HepG2 (cell line): ENCODE measurements at regions not wholly inside any gene's neighbourhood (a gene's known extent, or its start where the extent isn't known, plus 50 kb on each side); places are given as distances from the start of the nearest gene placed in this dataset.
"Not testable (repeated sequence)": the region's sequence is repeated elsewhere in the genome, so short reads cannot be mapped to it uniquely, and the experiment has no call there.

Experiments
- CTCF ChIP-seq: sonication (generic); formaldehyde crosslinking; IDR thresholded peaks from 2 replicates; pipeline ENCODE4 v1.5.0; 2020; ENCODE audit warnings: mild to moderate bottlenecking, missing genetic modification reagents, moderate library complexity
- RFXANK ChIP-seq: IDR thresholded peaks from 2 replicates; pipeline ENCODE4 v1.6.1; 2016
- ZNF275 ChIP-seq: sonication (generic); formaldehyde crosslinking; IDR thresholded peaks from 2 replicates; pipeline ENCODE4 v1.8.0; 2022; ENCODE audit warnings: missing genetic modification reagents, mild to moderate bottlenecking, inconsistent platforms, borderline replicate concordance

GRCh38 chr9:64772123-64772736 lies 512.8 kb downstream of the FOXD4L5 start:
- not testable (repeated sequence) for TF ChIP-seq ZNF275; RFXANK (CRISPR knock-in tag); CTCF (CRISPR knock-in tag)
